HG02798 (cell line): ENCODE measurements at regions not wholly inside any gene's neighbourhood (a gene's known extent, or its start where the extent isn't known, plus 50 kb on each side); places are given as distances from the start of the nearest gene placed in this dataset.
"Not testable (repeated sequence)": the region's sequence is repeated elsewhere in the genome, so short reads cannot be mapped to it uniquely, and the experiment has no call there.

Experiments
- ATAC-seq: cut with Tn5 transposase; IDR thresholded peaks from one replicate; pipeline ENCODE4 v1.9.1; 2021; ENCODE audit warnings: mild to moderate bottlenecking; ENCODE audit not compliant: unreplicated experiment, poor library complexity

DNA sequence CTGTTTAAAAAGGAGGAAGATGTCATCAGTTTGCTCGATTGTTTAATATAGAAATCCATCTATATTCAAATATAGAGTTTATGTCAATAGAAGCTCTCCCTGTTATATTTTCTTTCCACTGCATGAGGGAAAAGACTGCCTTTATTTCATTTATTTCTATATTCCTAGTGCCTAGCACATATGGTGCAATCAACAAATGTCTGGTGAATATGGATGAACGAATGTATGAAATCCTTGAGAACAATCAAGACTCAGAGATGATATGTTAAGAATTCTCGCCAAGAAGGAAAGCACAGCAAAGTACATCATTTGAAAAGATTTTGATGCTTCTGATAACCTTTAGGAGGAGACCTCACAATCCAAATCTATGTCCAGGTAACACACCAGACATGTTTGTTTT lies 296.0 kb upstream of the LMO3 start:
- no peak for ATAC-seq

DNA sequence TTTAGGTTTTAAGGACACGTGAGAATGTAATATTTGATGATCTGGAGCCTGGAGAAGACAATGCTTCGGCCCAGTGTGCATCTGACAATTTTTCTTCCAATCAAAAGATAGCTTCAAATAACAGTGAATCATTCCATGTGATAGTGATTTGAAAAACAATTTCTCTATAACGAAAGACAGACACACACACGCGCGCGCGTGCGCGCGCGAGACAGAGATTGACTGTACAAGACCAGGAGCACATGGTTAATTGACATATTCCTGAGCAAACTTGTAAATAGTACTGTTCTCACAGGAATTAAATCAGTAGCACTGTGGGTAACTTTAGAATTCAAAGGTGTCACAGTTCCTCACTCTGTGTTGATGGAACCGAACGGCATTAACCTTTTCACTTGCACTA lies 287.5 kb upstream of the LMO3 start:
- no peak for ATAC-seq

DNA sequence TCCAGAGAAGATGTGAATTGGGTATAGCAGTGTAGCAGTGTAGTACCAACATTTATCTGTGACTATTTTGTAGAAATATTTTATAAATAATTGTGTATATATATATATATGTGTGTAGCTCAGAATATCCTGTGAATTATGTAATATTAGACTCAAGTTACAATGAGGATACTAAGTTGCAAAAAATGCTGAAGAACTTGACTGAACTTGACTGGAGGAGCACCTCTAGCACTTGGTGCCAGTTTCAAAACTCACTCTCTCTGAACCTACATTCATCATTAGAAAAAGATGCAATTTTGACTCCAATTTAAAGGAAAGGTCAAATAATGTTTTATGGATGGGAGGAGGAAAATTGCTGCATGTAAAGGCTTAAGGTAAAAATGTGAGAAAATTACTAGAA lies 285.7 kb upstream of the LMO3 start:
- no peak for ATAC-seq

DNA sequence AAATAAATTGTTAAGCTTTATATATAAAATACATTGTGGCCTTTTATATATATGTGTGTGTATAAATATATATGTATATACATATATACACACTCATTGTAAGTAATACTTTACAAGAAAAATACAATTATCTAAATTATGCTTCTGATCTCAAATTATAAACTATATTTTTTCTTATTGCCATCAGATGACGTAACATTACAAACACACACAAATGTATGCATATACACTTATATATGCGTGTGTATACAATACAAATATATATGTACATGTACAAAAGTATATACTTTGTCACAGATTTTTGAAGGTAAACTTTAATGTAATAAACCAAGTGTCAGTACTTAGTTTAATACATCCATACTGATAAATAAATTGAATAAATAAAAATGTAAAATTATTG lies 278.9 kb upstream of the LMO3 start:
- no peak for ATAC-seq

DNA sequence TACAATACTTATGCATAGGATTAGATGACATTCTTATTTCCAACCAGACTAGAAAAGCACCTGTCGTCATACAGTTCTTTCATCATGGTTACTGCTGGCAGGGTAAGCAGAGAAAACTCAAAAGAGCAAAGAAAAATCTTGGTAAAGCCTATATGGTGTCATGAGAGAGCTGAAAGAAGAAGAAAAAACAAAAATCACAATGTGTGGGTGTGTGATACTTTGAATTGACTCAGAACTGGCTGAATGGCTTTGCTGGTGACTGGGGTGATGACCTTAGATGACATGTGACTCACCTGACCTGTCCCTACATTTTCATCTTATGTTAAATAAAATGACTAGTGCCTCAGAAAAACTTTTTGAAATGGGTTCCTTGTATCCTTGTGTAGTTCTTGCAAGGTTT lies 278.1 kb upstream of the LMO3 start:
- ATAC-seq = peak; percentile 88

DNA sequence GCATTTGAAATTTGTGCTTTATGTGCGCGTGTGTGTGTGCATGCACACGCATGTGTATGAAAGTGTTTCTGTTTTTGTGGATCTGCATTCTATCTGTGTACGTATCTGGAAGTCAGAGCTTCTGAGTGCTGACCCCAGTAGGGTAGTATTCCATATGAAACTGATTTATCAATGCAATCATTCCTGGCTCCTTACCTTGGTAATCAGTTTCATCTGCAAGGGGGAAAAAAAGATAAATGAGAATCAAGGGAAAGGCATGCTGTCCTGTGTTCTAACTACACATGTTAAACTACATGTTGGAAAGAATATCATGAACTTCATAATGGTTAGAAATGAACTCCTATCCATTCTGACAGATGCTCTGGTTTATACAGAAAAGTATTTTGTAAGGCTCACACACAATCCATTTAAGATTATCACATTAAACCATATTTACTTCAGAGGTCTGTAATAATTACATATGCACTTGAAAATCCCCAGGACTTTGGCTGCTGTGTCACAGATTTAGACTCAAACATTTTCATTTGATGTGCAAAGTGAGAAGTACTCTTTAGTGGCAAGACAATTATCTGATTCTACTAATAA lies 276.1 kb upstream of the LMO3 start:
- no peak for ATAC-seq

DNA sequence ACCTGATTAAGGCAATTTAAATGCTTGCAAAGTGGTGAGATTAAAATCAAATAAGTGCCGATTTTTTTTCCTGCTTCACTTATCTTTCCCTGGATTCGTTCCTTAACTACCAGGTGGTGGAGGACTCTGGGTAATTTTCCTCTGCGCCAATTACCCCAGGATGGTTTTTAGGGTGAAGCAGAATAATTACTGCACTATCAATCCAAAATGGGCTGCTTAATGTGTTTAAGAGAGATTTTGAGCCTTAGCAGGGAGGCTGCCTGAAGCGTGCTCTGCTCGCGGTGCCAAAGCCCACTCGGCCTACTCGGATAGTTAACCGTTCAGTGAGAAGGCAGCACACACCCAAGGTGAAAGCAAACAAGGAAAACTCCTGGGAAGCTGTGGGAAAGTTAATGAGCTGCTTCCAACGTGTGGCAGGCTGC lies 274.9 kb upstream of the LMO3 start:
- no peak for ATAC-seq

DNA sequence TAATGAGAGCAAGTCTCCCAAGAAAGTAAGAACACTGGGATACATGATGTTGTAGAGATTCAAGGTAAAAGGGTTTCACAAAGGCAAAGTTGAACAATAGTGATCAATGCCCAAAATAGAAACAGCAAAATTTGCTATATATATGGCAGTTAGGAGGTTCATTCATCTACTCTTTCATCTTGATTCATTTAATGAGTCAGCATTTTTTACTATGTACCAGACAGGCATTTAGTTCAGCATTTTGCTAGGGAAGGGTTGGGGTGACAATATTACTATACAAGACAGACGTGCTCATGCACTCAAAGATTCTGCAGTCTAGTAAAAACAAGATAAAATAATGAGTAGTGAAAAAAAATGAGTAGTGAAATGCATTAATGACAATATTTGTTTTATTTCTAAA lies 264.9 kb upstream of the LMO3 start:
- no peak for ATAC-seq

DNA sequence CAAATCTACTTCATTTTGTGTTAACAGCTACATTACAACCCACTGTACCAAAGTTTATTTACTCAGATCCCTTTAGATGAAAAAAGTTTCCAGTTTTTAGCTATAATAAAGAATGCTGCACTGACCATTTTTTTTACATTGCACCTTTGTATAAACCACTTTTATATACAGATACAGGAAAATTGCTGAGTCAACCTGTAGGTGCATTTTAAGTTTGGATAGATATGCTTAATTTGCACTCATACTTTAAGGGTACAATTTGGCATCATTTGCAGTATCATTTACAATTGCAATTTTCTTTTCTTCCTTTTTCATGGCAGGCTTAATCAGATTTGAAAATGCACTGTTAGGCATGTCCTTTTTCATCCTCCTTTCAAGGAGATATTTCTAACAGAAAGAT lies 257.8 kb upstream of the LMO3 start:
- ATAC-seq = no peak

DNA sequence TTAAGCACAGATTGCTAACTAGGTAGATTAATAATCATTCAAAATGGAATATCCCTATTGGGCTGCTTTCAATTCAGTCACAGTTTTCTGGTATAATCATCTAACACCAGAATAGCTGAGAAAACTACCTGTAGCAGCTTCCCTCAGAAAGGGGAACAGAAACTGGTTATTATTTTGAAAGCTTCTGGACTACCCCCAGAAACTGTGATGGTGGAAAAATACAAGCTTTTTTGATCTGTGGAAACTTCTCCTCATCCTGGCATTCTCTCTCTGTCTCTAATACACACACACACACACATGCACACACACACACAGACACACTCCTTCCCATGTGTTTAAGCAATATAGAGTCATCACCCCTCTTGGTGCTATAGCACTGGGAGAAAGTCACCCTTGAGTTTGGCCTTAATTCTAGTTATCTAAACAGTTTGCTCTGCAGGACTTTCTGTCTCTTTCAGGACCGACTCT lies 251.5 kb upstream of the LMO3 start:
- ATAC-seq = peak; percentile 96

DNA sequence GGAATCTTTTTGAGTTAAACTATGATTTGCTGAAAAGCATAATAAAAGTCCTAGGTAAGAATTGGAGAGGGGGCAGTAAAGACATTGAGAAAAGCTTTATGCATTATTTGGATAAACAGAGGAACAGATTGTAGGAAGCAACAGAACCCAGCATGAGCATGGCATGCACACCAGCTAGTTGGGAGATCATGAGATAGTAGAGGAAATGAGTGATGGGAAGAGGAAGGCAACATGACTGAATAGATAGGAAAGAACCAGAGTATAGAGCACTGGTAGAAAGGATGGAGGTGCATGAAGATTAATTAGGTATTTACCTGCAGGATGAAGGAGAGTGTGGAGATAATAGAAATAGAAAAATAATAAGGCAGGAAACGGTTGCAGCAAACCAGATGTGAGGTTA lies 248.5 kb upstream of the LMO3 start:
- no peak for ATAC-seq

DNA sequence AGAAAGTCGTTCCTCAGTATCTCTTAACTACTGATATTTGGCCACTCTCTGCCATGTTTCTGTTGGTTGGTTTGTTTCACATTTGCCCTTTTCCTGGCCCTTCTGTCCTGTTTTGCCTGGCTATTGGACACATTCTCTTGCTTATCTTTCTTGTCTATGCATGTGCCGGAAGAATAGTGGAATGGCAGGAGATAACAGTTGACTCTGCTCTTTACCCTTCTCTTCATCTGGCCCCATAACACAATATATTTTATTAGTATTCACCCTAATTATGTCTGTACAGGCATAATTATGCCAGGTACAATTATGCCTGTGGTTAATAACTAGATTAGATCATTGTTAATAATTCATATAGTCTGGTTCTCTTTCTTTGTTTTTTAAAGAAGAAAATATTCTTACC lies 243.5 kb upstream of the LMO3 start:
- no peak for ATAC-seq

DNA sequence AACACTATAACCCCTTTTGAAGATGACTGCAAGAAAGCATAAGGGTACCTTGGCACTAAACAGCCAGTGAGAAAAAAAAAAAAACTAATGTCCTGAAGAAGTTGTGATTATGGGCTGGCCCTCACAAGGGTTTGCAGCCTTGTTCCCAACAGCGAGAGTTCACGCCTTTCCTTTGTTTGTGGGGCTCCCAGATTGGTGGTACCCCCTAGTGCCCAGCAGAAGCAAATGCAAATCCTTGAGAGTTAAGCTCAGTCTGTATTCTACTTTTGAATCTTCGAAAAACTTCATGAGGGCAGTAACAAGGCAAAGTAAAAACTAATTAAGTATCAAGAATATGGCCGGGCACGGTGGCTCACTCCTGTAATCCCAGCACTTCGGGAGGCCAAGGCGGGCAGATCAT lies 238.9 kb upstream of the LMO3 start:
- no peak for ATAC-seq

DNA sequence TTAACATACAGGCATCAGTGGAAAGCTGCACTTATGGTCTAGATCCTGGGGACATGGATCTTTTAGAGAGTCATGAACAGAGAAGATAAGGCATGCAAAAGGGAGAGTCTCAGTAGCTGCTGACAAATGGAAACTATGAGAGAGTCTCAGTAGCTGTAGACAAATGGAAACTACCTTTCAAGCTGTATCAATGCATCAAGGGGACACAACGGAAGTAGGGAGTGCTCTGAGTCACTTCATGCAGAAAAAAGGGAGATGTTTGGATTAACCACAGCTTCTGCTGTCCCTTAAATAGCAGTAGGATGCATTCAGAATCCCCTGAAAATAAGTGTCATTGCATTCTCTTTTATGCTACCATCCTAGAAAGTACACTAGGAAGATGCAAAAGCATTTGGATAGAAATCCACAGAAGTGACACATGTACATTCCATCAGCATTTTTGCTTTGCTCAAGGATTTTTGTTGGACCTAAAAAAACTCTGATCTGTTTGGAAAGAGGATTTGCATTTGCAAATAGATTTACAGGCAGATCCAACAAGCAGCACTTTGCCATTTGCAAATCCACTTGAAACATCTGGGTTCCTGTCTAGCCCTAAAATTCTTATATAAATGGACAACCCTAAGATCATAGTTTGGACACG lies 227.5 kb upstream of the LMO3 start:
- ATAC-seq = peak; percentile 91

DNA sequence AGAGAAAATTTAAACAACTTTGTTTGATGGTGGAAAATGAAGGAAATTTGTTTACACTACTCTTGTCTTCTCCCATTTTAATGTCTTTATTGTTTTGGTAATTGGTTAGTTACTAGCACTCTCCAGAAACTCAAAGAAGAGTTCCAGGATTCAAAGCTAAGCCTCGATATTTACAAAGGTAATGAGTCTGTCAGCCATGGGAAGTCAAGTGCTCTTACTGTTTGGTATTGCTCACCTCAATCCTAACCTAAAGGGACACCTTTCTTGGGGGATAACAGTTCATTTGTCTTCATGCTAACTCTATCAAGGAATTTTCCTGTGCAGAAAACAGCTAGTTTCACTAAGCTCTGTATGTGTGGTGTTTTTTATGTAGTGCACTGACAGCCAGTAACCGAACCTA lies 222.9 kb upstream of the LMO3 start:
- ATAC-seq = no peak

DNA sequence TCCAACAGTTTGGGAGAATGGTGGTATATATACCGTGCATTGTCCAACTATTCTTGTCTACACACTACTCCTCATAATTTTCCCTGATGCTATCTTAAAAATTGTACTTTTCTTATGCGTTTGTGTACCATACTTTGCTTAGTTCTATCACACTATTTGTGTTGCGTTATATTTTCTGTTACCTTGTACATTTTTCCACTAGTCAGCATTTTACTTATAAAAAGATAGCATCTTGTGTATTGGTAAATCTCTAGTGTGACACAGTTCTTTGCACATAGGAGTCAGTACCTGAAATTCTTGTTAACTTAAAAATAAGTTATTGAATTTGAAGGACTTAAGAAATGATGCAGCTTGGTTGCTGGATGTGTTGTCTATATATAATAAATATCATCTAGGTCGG lies 201.8 kb upstream of the LMO3 start:
- ATAC-seq = no peak

DNA sequence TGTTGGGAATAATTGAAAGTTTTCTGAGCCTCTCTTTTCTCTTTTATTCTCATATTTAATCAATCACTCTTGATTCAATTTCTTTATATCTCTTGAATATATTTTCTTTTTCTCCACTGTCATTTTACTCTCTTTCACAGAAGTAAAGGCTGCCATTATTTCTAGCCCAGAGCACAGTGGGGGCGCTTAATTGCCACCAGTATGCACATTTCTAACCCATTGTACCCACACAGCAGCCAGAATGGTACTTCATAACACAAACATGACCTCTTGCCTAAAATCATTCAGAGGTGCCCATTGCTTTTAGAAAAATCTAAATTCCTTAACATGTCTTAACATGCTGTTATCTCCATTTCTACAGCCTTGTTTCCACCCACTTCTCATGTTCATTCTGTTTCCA lies 190.2 kb upstream of the LMO3 start:
- ATAC-seq = no peak

DNA sequence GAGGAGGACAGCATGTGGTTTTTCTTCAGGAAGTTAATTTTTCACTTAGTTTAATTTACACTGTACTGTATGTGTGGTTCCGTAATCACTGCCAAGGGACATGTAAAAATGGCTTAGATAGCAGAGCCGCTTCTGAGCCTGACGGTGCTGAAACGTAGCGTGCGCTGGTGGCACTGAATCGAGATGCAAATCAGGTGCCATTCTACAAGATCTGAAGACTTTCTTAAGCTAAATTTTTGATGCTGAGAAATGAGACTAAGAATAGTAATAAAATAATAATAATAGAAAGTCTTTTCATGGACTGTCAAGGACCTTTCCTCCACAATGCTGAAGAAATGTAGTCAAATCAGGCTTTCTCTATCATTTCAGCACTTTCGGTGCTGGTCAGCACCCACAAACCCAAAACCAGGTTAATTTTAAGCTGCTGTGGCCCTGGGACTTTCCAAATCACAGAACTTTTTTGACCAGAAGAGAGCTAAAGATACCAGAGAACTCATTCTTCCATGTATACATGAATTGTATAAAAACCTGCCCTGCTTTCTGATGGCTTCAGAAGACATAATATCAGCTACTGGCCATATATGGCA lies 183.3 kb upstream of the LMO3 start:
- ATAC-seq = peak; percentile 81

DNA sequence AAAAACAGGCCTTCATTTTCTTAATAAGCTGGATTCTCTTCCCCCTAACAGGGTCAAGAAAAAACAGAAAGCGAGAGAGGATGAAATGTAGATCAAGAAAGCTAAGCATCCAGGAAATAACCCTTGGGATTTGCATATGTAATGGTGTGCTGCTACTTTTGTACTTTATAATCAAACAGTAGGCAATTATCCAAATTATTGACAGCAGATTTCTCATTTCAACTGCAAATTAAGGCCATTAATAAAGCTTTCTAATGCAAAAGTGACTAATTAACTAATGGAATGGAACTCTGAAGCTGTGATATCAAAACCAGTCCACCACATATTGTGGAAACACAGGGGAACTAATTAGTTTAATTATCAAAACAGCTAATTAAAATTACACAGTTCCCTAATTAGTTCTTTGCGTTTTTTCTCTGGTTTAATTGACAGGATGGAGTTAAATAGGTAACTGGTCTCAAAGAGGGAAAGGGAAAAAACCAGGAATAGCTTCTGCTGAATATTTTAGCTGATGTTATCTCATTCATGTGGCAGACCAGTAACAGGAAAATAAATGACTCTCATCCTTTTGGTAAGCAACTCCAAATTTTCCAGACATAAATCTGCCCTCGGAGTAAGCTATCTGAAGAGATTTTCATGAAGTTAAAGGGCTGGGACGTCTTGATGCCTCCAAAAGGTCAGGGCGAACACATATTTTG lies 182.7 kb upstream of the LMO3 start:
- no peak for ATAC-seq

DNA sequence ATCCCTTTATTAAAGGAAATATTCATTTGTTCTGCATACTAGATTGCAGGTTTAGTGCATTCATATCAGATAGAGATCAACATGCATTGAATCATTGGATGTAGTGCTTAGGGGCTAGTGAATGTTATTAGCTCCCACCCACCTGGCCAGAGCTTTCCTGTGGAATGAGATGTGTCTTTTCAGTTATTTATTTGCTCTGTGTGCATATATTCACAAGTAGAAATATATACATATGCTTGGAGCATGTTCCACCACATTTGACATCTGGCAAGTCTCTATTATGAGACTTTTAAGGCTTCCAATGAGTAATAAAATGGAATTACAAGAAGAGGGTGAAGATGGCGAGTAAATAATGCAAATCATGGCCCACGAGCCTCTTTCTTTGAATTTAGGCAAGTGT lies 180.0 kb upstream of the LMO3 start:
- no peak for ATAC-seq

DNA sequence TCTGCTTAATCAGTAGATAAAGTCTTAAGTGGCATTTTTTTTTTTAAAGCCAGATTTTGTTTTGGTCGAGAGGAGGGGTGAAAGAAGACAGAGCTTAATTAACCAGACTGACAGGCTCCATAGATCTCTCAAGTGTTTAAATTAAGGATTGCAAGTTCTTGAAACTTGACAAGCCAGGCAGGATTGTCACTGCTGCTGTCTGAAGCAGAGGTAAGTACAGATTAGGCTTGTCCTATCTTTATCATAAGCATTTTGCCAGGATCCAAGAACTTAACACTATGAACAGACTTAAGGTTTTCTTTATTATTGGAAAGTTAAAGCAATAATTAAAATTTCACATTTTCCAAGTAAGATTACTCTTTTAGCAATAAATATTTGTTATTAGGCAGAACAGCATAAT lies 179.6 kb upstream of the LMO3 start:
- ATAC-seq = no peak

DNA sequence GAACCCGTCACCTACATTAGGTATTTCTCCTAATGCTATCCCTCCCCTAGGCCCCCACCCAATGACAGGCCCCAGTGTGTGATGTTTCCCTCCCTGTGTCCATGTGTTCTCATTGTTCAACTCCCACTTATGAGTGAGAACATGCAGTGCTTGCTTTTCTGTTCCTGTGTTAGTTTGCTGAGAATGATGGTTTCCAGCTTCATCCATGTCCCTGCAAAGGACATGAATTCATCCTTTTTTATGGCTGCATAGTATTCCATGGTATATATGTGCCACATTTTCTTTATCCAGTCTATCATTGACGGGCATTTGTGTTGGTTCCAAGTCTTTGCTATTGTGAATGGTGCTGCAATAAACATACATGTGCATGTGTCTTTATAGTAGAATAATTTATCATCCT lies 163.2 kb upstream of the LMO3 start:
- ATAC-seq = not testable (repeated sequence)
